GM18907 (cell line): ENCODE measurements at regions not wholly inside any gene's neighbourhood (a gene's known extent, or its start where the extent isn't known, plus 50 kb on each side); places are given as distances from the start of the nearest gene placed in this dataset.
"Not testable (repeated sequence)": the region's sequence is repeated elsewhere in the genome, so short reads cannot be mapped to it uniquely, and the experiment has no call there.

ENCODE experiments used
- ATAC-seq: cut with Tn5 transposase; IDR thresholded peaks from one replicate; pipeline ENCODE4 v1.9.1; 2021; ENCODE audit warnings: mild to moderate bottlenecking, moderate library complexity; ENCODE audit not compliant: unreplicated experiment

- ATAC-seq: no peak
Observed at GRCh38 chr1:116185161-116185701, 74.0 kb downstream of the MAB21L3 start.

- no peak for ATAC-seq
Observed at GRCh38 chr1:116189481-116189880, 78.3 kb downstream of the MAB21L3 start.

- ATAC-seq: no peak
Observed at GRCh38 chr1:116191294-116191693, 80.1 kb downstream of the MAB21L3 start.

DNA sequence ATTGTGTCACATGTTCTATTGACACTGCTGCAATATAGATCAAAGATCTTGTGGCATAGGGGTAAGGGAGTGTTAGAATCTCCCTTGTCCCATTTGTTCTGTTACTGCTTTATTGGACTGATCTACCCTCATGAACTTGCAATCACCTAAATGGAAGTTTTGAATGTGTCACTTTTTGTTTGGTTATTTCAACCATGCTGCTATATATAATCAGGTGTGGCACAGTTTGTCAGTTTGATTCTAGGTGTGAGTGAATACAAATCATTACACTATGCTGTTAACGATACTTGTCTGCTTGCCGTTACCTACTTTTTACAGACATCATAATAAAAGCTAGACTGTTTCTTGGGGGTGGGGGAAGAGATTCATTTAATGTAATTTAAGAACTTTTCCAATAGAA, 82.6 kb downstream of the MAB21L3 start:
- ATAC-seq: no peak

DNA sequence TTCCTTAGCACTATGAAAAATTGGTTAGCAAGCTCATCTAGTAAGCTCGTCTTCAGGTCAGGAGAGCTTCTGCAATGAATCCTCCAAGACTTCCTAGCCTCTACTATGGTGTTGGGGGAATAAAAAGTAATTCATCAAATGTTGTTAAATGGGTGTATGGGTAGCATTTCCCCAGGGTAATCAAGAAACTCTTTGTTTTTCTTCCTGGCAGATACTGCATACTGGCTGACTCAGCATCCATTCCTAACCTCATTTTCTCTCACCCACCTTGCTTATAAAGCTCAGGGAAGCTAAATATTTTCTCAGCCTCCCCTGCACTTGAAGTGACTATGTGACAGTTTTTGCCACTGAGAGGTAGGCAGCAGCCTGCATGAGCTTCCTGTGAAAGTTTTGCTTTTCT, 83.4 kb downstream of the MAB21L3 start:
- no peak for ATAC-seq

- ATAC-seq: no peak
Observed at GRCh38 chr1:116195077-116195868, 84.1 kb downstream of the MAB21L3 start.

DNA sequence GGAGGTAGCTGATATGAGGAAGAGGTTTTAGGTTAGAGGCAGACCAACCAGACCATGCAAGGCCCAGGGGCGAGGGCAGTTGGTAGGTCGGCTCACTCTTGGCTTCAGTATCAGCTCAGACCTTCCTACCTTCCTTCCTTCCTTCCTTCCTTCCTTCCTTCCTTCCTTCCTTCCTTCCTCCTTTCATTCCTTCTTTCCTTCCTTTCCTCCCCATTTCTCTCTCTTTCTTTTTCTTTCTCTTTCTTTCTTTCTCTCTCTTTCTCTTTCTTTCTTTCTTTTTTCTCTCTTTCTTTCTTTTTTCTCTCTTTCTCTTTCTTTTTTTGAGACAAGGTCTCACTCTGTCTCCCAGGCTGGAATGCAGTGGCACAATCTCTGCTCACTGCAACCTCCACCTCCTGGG, 89.1 kb downstream of the MAB21L3 start:
- not testable (repeated sequence) for ATAC-seq

DNA sequence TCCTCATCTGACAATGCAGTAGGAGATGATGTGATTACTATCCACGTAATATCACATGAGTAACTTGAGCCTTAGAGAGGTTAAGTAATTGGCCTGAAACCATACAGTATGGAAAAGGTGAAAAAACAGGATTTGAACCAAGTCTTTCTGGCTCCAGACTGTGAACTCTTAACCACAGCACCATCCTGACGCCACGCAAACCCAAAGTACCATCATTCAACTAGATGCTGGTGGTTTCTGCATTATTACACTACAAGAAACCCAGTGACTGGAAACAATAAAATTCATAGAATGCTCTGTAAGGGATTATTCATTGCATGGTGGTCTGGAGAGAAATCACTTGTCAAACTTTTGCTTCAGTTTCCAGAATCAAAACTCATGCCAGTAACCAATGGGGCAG, 90.7 kb downstream of the MAB21L3 start:
- ATAC-seq: no peak

DNA sequence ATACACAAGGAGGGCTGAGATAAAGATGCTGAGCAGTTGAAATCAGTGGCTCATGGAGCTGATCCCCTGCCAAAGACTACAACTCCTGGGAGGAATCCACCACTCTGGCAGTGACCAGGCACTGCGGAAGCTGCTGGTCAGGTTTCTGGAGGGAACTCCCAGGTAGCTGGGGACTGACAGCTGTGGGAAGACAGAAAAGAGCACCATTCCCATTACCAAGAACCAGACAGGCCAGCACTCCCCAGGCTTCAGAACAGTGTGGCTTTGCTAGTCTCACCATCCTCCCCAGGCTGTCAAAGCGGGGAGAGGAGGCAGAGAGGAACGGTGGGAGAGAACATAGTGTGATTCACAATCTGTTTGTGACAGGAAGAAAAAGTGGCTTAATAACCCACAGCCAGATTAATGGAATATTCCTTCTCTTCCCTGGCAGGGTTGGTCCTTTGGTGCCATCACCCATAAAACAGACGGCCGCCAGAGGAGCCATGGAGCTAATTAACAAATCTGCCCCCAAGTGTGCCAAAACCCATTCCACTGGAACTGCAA, 92.1 kb downstream of the MAB21L3 start:
- ATAC-seq: no peak

DNA sequence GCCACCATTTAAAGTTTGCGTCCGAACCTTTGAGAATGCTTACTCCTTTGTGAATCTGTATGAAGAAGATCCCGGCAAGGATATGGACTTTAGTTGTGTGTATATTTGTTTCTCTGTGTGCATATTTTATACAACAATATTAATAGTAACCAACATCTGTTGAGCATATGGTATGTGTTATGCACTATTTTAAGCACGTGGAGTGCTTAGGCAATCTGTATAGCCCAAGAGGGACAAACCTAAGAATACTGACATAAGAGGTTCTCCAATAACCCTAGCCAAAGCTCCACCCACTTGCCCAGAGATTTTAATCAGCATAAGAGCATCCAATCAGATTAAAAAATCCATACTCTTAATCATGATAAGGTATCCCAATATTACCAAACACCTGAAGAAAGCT, 92.7 kb downstream of the MAB21L3 start:
- no peak for ATAC-seq

DNA sequence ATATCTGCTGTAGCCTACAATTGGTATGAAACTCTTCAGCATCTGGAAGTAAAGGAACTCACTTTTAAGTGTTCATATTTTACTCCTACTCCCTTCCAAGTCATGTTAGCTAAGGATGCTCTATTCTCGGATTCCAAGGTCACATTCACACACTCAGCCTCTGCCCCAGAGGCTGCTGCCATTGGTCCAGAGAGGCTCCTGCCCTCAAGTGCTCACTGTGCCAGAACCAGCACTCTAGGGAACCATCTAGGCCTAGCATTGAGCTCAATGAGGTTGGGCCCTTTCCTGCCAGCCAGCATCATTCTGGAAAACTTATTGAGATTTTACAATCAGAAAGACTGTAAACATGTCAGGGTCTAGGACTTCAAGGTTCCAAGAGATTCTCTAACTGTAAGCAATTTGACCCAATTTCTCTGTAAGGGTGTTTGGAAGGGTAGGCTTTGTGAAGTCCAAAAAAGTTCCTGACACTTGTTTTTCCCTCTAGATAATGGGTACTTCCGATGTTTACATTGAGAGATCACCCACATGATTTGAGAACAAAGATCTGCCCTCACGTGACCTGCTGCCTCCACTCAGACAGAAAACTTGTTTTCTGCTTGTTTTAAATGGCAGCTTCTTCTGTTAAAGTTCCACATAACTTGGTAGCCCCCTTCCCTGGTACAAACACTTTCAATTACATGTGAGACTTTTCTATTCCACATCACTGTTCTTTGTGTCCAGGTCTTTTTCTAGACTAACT, 94.9 kb downstream of the MAB21L3 start:
- no peak for ATAC-seq

DNA sequence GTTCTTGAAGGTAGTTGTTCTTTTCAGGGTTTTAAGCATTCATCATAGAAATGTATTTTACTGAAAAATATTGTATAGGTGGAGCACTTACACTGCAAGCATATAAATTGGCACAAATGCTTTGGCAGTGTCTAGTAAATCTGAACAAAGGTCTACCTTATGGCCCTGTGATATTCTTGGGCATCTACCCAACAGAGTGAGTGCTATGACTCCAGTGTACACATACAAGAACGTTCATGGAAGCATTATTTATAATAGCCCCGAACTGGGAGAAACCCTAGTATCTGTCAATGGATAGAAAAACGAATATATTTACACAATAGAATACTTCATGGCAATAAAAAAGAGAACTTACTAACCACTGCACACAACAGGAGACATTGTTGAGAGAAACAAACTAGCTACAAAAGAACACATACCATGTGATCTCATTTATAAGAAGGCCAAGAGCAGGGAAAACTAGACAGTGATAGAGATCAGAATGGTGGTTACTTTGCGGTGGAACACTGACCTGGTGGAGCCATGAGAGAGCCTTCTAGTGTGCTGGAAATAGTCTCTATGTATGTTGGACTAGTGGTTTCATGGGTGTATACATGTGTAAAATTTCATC, 96.0 kb downstream of the MAB21L3 start:
- no peak for ATAC-seq

DNA sequence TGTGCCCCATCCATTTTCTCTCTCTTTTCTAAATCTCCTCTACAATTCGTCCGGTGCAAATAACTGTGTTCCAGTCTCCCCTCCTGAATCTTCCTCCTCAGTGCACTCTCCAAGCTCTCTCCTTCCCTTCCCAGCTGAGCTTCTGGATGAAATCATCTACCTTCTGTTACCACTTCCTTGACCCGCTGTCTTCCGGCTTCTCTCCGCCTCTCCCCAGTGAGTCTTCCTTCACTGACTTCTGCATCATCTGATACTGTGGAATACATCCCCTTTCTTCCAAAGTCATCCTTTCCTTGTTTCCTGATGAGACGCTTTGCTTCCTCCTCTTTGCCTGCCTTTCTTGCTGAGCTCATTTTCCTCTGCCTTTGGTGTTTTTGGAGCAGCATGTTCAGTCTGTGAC, 96.9 kb downstream of the MAB21L3 start:
- no peak for ATAC-seq

- no peak for ATAC-seq
Observed at GRCh38 chr1:116211294-116211693, 100.1 kb downstream of the MAB21L3 start.

GRCh38 chr1:116218922-116219321, 107.7 kb downstream of the MAB21L3 start:
- no peak for ATAC-seq

DNA sequence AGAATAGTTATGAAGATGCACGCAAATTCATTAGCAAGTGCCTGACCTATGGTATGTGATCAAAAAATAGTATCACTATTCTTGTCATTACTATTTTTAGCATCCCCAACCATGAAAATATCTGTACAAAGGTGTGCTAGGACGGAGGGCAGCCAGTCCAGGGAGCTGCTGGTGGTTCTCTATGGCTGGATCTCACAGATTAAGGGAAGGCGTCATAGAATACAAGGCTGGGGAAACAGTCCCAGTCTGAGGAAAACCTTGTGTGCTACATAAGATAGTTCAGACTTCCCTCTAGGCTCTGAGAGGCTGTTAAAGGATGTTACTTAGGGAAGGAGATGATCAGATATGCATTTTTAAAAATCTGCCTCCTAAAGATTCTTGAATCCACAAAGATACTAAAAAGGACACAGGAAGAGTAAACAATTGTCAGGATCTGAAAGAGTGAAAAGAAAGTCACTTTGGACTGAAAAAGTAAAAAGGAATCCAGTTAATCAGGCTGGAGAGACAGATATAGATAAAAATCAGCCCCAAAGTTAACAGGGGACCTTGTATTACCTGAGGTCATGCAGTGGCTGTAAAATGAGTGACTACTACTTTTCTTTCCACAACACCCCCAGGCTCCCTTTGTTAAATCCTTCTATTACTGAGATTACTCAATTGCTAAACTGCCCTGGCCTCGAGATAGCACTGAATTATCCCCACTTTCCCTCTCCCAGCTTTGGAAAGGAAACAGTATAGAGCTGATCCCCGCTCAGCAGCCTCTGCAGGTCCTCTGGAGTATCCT, 108.6 kb downstream of the MAB21L3 start:
- ATAC-seq: no peak

DNA sequence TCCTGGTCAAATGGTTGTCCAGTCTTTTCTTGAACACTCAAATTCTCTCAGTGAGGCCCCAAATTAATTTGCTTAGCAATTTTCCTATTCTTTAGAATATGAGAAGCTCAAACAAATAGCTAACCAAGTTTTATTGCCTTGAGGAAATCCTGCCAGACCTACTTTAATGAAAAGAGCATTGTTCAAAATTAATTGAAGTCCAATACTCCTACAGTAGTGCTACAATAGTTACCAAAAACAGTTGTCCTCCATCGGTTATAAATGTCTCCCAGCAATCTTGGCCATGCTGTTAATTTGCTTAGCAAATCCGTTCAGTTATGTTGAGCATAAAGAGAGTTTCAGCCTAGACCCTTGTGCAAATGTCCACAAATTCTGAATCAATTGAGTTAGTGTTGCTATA, 112.9 kb downstream of the MAB21L3 start:
- no peak for ATAC-seq

DNA sequence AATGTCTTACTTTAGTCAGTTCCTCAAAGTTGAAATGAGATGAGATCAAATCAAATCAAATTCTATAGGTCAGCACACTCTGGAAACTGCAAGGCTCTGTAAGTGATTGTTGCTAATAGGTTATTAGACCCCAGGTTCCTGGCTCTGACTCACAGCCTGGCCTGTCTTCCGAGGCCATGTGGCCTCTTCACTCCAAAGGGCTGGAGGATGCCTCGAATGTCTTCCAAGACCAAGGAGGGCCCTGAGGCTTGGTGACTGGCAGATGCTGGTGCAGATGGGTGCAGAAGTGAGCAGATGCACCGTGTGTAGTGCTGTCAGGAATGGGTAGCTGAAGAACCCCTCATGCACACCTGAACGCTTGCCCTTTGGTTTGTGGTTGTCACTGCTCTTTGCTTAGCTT, 113.4 kb downstream of the MAB21L3 start:
- no peak for ATAC-seq

DNA sequence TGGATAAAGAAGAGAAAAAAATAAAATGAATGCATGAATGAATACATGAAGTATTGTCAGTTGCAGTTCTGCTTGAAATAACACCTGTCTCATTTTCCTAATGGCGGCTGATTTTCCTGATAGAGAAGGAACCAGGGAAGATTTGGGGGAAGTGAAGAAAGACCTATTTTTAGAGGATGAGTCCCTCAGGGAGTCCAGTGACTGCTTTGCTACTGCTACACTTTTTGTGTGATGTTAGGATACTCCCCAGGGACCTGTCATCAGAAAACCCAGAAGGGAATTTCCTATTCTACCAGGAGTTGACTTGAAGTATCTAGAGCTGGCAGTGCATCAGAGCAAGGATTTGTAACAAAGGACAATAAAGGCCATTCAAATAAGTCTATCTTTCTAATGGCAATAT, 114.8 kb downstream of the MAB21L3 start:
- peak; percentile 69 for ATAC-seq

DNA sequence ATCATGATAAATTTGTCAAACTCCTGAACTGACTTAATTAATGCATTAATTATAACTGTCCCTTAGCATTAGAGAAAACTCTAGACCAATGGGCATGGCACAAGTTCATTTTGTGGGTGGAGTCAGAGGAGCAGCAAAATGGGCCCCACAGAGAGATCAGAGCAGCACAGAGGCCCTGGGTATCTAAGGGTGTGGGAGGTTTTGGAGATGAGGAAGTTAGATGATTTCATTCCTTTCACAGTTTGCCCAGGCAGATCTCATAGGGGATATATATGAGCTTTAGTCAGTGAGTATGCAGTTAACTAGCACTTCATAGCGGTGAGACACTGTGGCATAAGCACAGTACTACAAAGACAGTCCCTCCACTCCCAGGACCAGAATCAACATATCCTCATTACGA, 117.3 kb downstream of the MAB21L3 start:
- peak; percentile 38 for ATAC-seq

GRCh38 chr1:116230712-116231111, 119.5 kb downstream of the MAB21L3 start:
- ATAC-seq: no peak
